HepG2 (cell line): ENCODE measurements at regions not wholly inside any gene's neighbourhood (a gene's known extent, or its start where the extent isn't known, plus 50 kb on each side); places are given as distances from the start of the nearest gene placed in this dataset.

Source experiments
- ATAC-seq: fragments of 200-7000 bp; cut with Tn5 transposase; 3 replicates; pipeline ENCODE4 v1.9.1; 2020; ENCODE audit warnings: mild to moderate bottlenecking, moderate library complexity
- BruUV-seq: library from RNA; stranded (reverse); fragments of 400-500 nt; replicated peaks from 2 replicates; lab custom pipeline; 2021; lab: Mats Ljungman, UMichigan
- CTCF ChIA-PET: fragments of 300-600 bp; formaldehyde crosslinking; extraction: SDS; loops from one replicate; lab custom pipeline; 2021; ENCODE audit warnings: low total read pairs, inconsistent platforms, low intra/inter-chr PET ratio; lab: Yijun Ruan, JAX
- POLR2A ChIA-PET: fragments of 350-600 bp; sonication (Branson Sonifier 250); formaldehyde crosslinking; loops from one replicate; lab custom pipeline; 2020; ENCODE audit warnings: antibody characterized with exemption, inconsistent platforms; lab: Yijun Ruan, JAX
- DNase-seq: peaks from one replicate; pipeline ENCODE4 v3.0.0-alpha.2; 2015; ENCODE audit warnings: low spot score
- FAIRE-seq: peaks from 3 replicates; lab custom pipeline; 2011; peaks lifted over from hg19 to GRCh38; lab: Jason Lieb, UNC
- H2AFZ ChIP-seq: one replicate; pipeline ENCODE4 v1.6.1; 2011; ENCODE audit warnings: low read length, inconsistent platforms
- H3K27ac ChIP-seq: fragments of 300-600 bp; 3 replicates; pipeline ENCODE4 v1.8.0; 2011; ENCODE audit warnings: mixed run types, mild to moderate bottlenecking, mixed read lengths, low read length, inconsistent platforms; ENCODE audit not compliant: insufficient read depth; ENCODE audit errors: extremely low read length
- H3K27me3 ChIP-seq, 2 experiments: fragments of 200-600 bp in 1 of 2; 2 replicates in 1 of 2; 3 replicates in 1 of 2; pipeline versions ENCODE4 v1.6.0 to v1.8.0; 2011; ENCODE audit warnings: low read length in 2 of 2, mild to moderate bottlenecking in 2 of 2, moderate library complexity in 2 of 2, inconsistent platforms in 1 of 2; ENCODE audit not compliant: insufficient read depth in 2 of 2, control insufficient read depth in 1 of 2
- H3K36me3 ChIP-seq, 2 experiments: fragments of 200-600 bp in 1 of 2; replicated peaks in 1 of 2; 2 replicates in 1 of 2; 3 replicates in 1 of 2; pipeline versions ENCODE4 v1.5.1 to v1.8.0; 2011; ENCODE audit warnings: low read length in 2 of 2, inconsistent platforms in 1 of 2; ENCODE audit not compliant: insufficient read depth in 2 of 2, control insufficient read depth in 1 of 2
- H3K4me1 ChIP-seq: 2 replicates; pipeline ENCODE4 v1.5.1; 2012; ENCODE audit warnings: low read length, inconsistent platforms; ENCODE audit not compliant: insufficient read depth
- H3K4me2 ChIP-seq: 2 replicates; pipeline ENCODE4 v1.6.0; 2011; ENCODE audit warnings: low read depth, low read length, inconsistent platforms
- H3K4me3 ChIP-seq, 3 experiments: fragments of 200-600 bp in 1 of 3; sonication (generic), shearing (Covaris generic) in 1 of 3; replicated peaks in 1 of 3; 2 replicates each; pipeline ENCODE4 v1.5.1; 2011 to 2016; ENCODE audit warnings: low read length in 3 of 3, inconsistent platforms in 2 of 3, low read depth in 2 of 3, mild to moderate bottlenecking in 2 of 3, control low read depth in 1 of 3, mixed read lengths in 1 of 3; ENCODE audit not compliant: insufficient read depth in 1 of 3
- H3K79me2 ChIP-seq: one replicate; pipeline ENCODE4 v1.6.1; 2011; ENCODE audit warnings: low read length, inconsistent platforms; ENCODE audit not compliant: insufficient read depth
- H3K9ac ChIP-seq: 2 replicates; pipeline ENCODE4 v1.6.0; 2011; ENCODE audit warnings: mild to moderate bottlenecking, low read depth, low read length, inconsistent platforms; ENCODE audit not compliant: insufficient read depth
- H3K9me3 ChIP-seq: 2 replicates; pipeline ENCODE4 v1.5.1; 2012; ENCODE audit warnings: mild to moderate bottlenecking, low read length
- H4K20me1 ChIP-seq: 2 replicates; pipeline ENCODE4 v1.6.0; 2011; ENCODE audit warnings: inconsistent platforms, mild to moderate bottlenecking, low read length, moderate library complexity; ENCODE audit not compliant: insufficient read depth
- BCL6 ChIP-seq: IDR thresholded peaks from 2 replicates; pipeline ENCODE4 v1.6.1; 2016; ENCODE audit warnings: missing genetic modification reagents, missing compliant biosample characterization
- DNMT1 ChIP-seq: sonication (generic); formaldehyde crosslinking; IDR thresholded peaks from 2 replicates; pipeline ENCODE4 v1.5.1; 2020; ENCODE audit warnings: mild to moderate bottlenecking, missing genetic modification reagents
- MED13 ChIP-seq: sonication (generic); formaldehyde crosslinking; IDR thresholded peaks from 2 replicates; pipeline ENCODE4 v1.5.0; 2020; ENCODE audit warnings: missing genetic modification reagents
- MED8 ChIP-seq: sonication (generic); formaldehyde crosslinking; IDR thresholded peaks from 2 replicates; pipeline ENCODE4 v1.8.1; 2023; ENCODE audit warnings: mild to moderate bottlenecking, missing genetic modification reagents; ENCODE audit not compliant: insufficient replicate concordance
- NONO ChIP-seq, 2 experiments: fragments of 450-650 bp in 1 of 2; sonication (generic) in 1 of 2; formaldehyde crosslinking in 1 of 2; IDR thresholded peaks in 1 of 2; conservative IDR thresholded peaks in 1 of 2; 2 replicates each; pipeline versions ENCODE4 v1.6.1 to v1.8.0; 2017 to 2022; ENCODE audit warnings: mild to moderate bottlenecking in 1 of 2, missing genetic modification reagents in 1 of 2, moderate library complexity in 1 of 2
- TAF15 ChIP-seq: fragments of 200-400 bp; formaldehyde crosslinking; IDR thresholded peaks from one replicate; pipeline ENCODE4 v1.6.1; 2018; ENCODE audit warnings: mild to moderate bottlenecking, low read depth, low read length; ENCODE audit not compliant: poor library complexity, severe bottlenecking
- TBX3 ChIP-seq: fragments of 450-650 bp; IDR thresholded peaks from 2 replicates; pipeline ENCODE4 v1.6.1; 2017; ENCODE audit warnings: antibody characterized with exemption, mild to moderate bottlenecking, inconsistent platforms, borderline replicate concordance
- TCF7 ChIP-seq: sonication (generic); IDR thresholded peaks from 2 replicates; pipeline ENCODE4 v1.6.1; 2016; ENCODE audit warnings: antibody characterized with exemption, low read depth
- WIZ ChIP-seq: sonication (generic); formaldehyde crosslinking; IDR thresholded peaks from 2 replicates; pipeline ENCODE4 v1.5.1; 2020; ENCODE audit warnings: mild to moderate bottlenecking, missing genetic modification reagents
- ZNF17 ChIP-seq: sonication (generic); formaldehyde crosslinking; IDR thresholded peaks from 2 replicates; pipeline ENCODE4 v1.5.0; 2020; ENCODE audit warnings: mild to moderate bottlenecking, missing genetic modification reagents
- ZNF44 ChIP-seq: sonication (generic); formaldehyde crosslinking; IDR thresholded peaks from 2 replicates; pipeline ENCODE4 v1.5.1; 2020; ENCODE audit warnings: mild to moderate bottlenecking, missing genetic modification reagents
- ZNF607 ChIP-seq: sonication (generic); formaldehyde crosslinking; IDR thresholded peaks from 2 replicates; pipeline ENCODE4 v1.5.1; 2020; ENCODE audit warnings: missing genetic modification reagents, mild to moderate bottlenecking, borderline replicate concordance
- ZNF737 ChIP-seq: sonication (generic); formaldehyde crosslinking; IDR thresholded peaks from 2 replicates; pipeline ENCODE4 v1.5.0; 2020; ENCODE audit warnings: missing genetic modification reagents, mild to moderate bottlenecking, borderline replicate concordance
- ZNF891 ChIP-seq: sonication (generic); formaldehyde crosslinking; IDR thresholded peaks from 2 replicates; pipeline ENCODE4 v1.5.0; 2020; ENCODE audit warnings: mild to moderate bottlenecking, missing genetic modification reagents
- WGBS: methylation state at CpG from one replicate; pipeline ENCODE4 v1.1.6; 2017; ENCODE audit warnings: low lambda C conversion rate; 5-methylcytosine and 5-hydroxymethylcytosine counted together
- in situ Hi-C: cut with HindIII; loops from 2 replicates; pipeline ENCODE4 v1.10.0; 2017; ENCODE audit warnings: low pct_unique_long_range_greater_than_20kb; ENCODE audit not compliant: extremely low pct_ligation_motif_present
- intact Hi-C: fragments of 100-400 bp; cut with micrococcal nuclease; formaldehyde crosslinking; loops from one replicate; pipeline ENCODE4 v1.10.0; 2022; ENCODE audit not compliant: unreplicated experiment
- TF ChIP-seq, protein P1 (sequence below): sonication (generic); formaldehyde crosslinking; IDR thresholded peaks from 2 replicates; pipeline ENCODE4 v1.5.0; 2020; ENCODE audit warnings: missing genetic modification reagents
- TF ChIP-seq, protein P2 (sequence below): IDR thresholded peaks from 2 replicates; pipeline ENCODE4 v1.6.1; 2018; ENCODE audit warnings: missing genetic modification reagents, mild to moderate bottlenecking, missing compliant biosample characterization
- TF ChIP-seq, protein P3 (sequence below): sonication (generic); formaldehyde crosslinking; IDR thresholded peaks from 2 replicates; pipeline ENCODE4 v1.5.0; 2020; ENCODE audit warnings: missing genetic modification reagents, mild to moderate bottlenecking, borderline replicate concordance

DNA sequence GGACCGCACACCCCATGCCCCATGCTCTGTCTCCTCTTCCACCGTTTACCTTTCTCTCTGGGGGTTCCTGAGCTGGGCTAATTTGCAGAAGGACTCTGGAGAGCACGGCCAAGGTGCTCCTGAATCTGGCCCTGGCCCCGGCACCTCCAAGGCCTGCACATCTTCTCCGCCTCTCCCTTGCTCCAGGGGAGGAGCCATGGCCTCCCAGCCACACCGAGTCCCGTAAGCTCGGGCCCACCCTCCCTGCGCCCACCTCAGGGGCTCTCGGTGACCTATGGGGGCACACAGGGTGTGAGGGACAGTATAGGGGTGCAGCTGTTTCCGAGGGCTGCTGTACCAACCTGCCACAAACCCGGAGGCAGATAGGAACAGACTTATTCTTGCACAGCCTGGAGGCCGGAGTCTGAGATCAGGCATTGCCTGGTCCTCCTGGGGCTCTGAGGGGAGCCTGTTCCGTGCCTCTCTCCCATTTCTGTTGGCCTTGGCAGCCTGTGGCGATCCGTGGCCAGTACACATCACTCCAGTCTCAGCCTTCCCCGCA is 127.3 kb upstream of the GPC1 start:
- Histone ChIP-seq H3K9me3 (no peaks in the 10 kb centered on the region), H3K79me2 (no peaks in the 10 kb centered on the region), H3K27me3 (peaks cover 6 to 55% of the 10 kb centered on the region in 2 experiments), H3K4me2 (no peak overlapping the region), H2AFZ (no peak overlapping the region), H3K4me3 (no peak overlapping the region), H3K27ac (no peak overlapping the region), H3K4me1 (no peaks in the 10 kb centered on the region), H3K36me3 (no peaks in the 10 kb centered on the region), H3K9ac (no peak overlapping the region), H4K20me1 (peaks cover 4% of the 10 kb centered on the region; the same call in 1 of the 2 replicates)
- ChIA-PET CTCF (no interaction called here), POLR2A (no interaction called here)
- no peak for FAIRE-seq
- WGBS, result 29% methylated on average over 16 of the region's 17 CpGs
- no TSS peak for BruUV-seq
- DNase-seq, result no peak
- in situ Hi-C loops (no loop called here), intact Hi-C loops (no loop called here)
- ATAC-seq, result peak; percentile 44
- TF ChIP-seq ZNF17 (CRISPR knock-in tag) (no peak), BCL6 (CRISPR knock-in tag) (no peak), DNMT1 (no peak), ZNF607 (no peak), NONO (IDR thresholded peaks at IDR 0.05) (no peak), NONO (CRISPR knock-in tag; conservative IDR thresholded peaks at IDR 0.05) (no peak), TAF15 (no peak), ZNF737 (CRISPR knock-in tag) (no peak), TCF7 (no peak), MED8 (CRISPR knock-in tag) (no peak), ZNF44 (CRISPR knock-in tag) (no peak), MED13 (CRISPR knock-in tag) (no peak), WIZ (no peak), ZNF891 (CRISPR knock-in tag) (0 out of 2 replicates have a peak, but pooled peaks have one; percentile 38), TBX3 (no peak)
- TF ChIP-seq, protein P1, sequence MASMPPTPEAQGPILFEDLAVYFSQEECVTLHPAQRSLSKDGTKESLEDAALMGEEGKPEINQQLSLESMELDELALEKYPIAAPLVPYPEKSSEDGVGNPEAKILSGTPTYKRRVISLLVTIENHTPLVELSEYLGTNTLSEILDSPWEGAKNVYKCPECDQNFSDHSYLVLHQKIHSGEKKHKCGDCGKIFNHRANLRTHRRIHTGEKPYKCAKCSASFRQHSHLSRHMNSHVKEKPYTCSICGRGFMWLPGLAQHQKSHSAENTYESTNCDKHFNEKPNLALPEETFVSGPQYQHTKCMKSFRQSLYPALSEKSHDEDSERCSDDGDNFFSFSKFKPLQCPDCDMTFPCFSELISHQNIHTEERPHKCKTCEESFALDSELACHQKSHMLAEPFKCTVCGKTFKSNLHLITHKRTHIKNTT (CRISPR knock-in tag), result no peak
- TF ChIP-seq, protein P2, sequence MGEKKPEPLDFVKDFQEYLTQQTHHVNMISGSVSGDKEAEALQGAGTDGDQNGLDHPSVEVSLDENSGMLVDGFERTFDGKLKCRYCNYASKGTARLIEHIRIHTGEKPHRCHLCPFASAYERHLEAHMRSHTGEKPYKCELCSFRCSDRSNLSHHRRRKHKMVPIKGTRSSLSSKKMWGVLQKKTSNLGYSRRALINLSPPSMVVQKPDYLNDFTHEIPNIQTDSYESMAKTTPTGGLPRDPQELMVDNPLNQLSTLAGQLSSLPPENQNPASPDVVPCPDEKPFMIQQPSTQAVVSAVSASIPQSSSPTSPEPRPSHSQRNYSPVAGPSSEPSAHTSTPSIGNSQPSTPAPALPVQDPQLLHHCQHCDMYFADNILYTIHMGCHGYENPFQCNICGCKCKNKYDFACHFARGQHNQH, result no peak
- TF ChIP-seq, protein P3, sequence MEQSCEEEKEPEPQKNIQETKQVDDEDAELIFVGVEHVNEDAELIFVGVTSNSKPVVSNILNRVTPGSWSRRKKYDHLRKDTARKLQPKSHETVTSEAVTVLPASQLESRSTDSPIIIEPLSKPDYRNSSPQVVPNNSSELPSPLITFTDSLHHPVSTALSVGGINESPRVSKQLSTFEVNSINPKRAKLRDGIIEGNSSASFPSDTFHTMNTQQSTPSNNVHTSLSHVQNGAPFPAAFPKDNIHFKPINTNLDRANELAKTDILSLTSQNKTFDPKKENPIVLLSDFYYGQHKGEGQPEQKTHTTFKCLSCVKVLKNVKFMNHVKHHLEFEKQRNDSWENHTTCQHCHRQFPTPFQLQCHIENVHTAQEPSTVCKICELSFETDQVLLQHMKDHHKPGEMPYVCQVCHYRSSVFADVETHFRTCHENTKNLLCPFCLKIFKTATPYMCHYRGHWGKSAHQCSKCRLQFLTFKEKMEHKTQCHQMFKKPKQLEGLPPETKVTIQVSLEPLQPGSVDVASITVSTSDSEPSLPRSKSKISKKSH (CRISPR knock-in tag), result 0 out of 2 replicates have a peak, but pooled peaks have one; percentile 12
